ENCODE measurements at regions not wholly inside any gene's neighbourhood (a gene's known extent, or its start where the extent isn't known, plus 50 kb on each side); places are given as distances from the start of the nearest gene placed in this dataset.

GRCh38 chr4:96295143-96295741 is 455.3 kb downstream of the PDHA2 start:
- no peaks in the 10 kb centered on the region for H3K36me3 ChIP-seq (ENCODE audit: control insufficient read depth, insufficient read depth, low read length)
- no peaks in the 10 kb centered on the region for H3K27me3 ChIP-seq (replicated peaks; ENCODE audit: control insufficient read depth, insufficient read depth, low read length)
- DNase-seq (ENCODE audit: extremely low read depth, insufficient read length): no peak
- no peak overlapping the region for H3K4me3 ChIP-seq (replicated peaks; ENCODE audit: low read depth, low read length)
- no peak for TF ChIP-seq CTCF (IDR thresholded peaks at IDR 0.05; ENCODE audit: insufficient read depth, low read length, poor library complexity, severe bottlenecking)

- TF ChIP-seq CTCF (IDR thresholded peaks at IDR 0.05; ENCODE audit: insufficient read depth, low read length, poor library complexity, severe bottlenecking): no peak
- Histone ChIP-seq H3K36me3 (ENCODE audit: control insufficient read depth, insufficient read depth, low read length) (no peaks in the 10 kb centered on the region), H3K4me3 (replicated peaks; ENCODE audit: low read depth, low read length) (no peak overlapping the region), H3K27me3 (replicated peaks; ENCODE audit: control insufficient read depth, insufficient read depth, low read length) (no peaks in the 10 kb centered on the region)
- no peak for DNase-seq (ENCODE audit: extremely low read depth, insufficient read length)
Observed at GRCh38 chr4:96301715-96302114, 461.8 kb downstream of the PDHA2 start.

DNA sequence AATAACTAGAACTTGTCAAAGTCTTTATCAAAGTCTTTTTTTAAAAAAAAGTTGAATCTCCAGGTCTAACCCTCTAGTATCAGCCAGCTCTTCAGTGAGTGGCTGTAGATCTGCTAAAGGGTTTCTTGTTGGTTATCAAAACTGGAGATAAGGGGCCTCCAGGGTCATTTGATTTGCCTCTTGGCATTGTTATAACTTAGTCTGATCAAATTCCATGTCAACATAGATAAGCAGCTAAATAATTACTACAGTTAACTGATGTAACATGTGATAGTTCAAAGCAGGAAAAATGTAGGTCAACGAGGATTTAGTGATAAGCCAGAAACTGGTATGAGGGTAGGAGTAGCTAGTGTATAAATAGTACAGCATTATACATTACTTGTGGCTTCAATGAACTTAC is 465.1 kb downstream of the PDHA2 start:
- no peaks in the 10 kb centered on the region for H3K36me3 ChIP-seq (ENCODE audit: control insufficient read depth, insufficient read depth, low read length)
- no peak overlapping the region for H3K4me3 ChIP-seq (replicated peaks; ENCODE audit: low read depth, low read length)
- no peaks in the 10 kb centered on the region for H3K27me3 ChIP-seq (replicated peaks; ENCODE audit: control insufficient read depth, insufficient read depth, low read length)
- DNase-seq (ENCODE audit: extremely low read depth, insufficient read length): no peak
- TF ChIP-seq CTCF (IDR thresholded peaks at IDR 0.05; ENCODE audit: insufficient read depth, low read length, poor library complexity, severe bottlenecking): no peak

DNA sequence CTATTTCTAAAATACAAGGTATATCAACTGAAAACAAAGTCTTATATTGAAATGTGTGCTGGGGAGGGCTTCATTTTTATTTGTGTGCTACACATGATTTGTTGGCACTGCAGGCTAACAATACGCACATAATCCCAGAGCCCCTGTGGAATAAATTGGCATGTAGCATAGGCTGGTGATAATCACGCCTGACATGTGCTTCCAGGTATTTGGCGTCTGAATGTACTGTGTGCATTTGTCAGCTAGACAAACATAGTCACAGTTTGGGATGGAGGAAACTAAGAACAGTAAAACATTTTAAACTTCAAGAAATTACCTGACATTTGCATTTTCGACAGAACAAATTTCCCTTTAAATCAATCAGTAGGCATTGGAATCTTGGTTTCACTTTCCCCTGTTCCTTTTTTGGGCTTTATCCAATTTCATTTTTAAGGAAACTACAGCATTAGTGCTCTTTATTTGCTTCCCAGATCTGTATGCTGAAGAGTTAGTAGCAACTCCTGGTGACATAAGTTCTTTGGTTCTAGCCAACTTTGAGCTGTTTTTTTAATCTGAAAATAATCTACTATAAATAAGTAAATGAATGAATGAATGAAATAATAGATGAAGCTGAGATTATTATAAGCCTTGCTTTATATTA is 472.3 kb downstream of the PDHA2 start:
- Histone ChIP-seq H3K36me3 (ENCODE audit: control insufficient read depth, insufficient read depth, low read length) (no peaks in the 10 kb centered on the region), H3K27me3 (replicated peaks; ENCODE audit: control insufficient read depth, insufficient read depth, low read length) (no peaks in the 10 kb centered on the region), H3K4me3 (replicated peaks; ENCODE audit: low read depth, low read length) (no peak overlapping the region)
- TF ChIP-seq CTCF (IDR thresholded peaks at IDR 0.05; ENCODE audit: insufficient read depth, low read length, poor library complexity, severe bottlenecking): no peak
- no peak for DNase-seq (ENCODE audit: extremely low read depth, insufficient read length)

DNA sequence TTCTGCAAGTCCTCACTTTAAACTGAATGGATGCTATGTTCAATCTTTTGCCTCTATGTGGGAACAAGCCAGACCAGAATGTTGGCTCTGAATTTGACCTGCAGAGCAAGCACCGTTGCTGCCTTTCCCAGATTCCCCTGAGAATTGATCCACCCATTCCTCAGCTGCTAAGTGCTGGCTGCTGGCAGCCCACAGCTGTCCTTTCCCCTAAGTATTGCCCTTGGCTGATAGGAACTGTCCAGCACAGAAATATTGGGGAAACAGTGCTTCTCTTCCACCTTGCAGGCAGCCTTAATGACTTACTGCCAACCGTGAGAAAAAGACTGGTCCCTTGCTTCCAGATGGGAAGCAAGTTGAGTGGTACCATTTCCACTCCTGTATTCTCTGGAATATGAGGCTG is 475.9 kb downstream of the PDHA2 start:
- H3K4me3 ChIP-seq (replicated peaks; ENCODE audit: low read depth, low read length): no peak overlapping the region
- no peaks in the 10 kb centered on the region for H3K36me3 ChIP-seq (ENCODE audit: control insufficient read depth, insufficient read depth, low read length)
- H3K27me3 ChIP-seq (replicated peaks; ENCODE audit: control insufficient read depth, insufficient read depth, low read length): no peaks in the 10 kb centered on the region
- TF ChIP-seq CTCF (IDR thresholded peaks at IDR 0.05; ENCODE audit: insufficient read depth, low read length, poor library complexity, severe bottlenecking): no peak
- no peak for DNase-seq (ENCODE audit: extremely low read depth, insufficient read length)

All from GM06990 (cell line).